ENCODE measurements at regions not wholly inside any gene's neighbourhood (a gene's known extent, or its start where the extent isn't known, plus 50 kb on each side); places are given as distances from the start of the nearest gene placed in this dataset.

GRCh38 chr4:184890499-184890898 lies 64.7 kb upstream of the ACSL1 start:
- intact Hi-C loops (cut with DNase I), result no loop called here
- H3K27ac ChIP-seq, result no peak overlapping the region
- H3K27me3 ChIP-seq, result no peaks in the 10 kb centered on the region
- no peak for DNase-seq
- H3K9me3 ChIP-seq (replicated peaks in 1 of 3), result no peaks in the 10 kb centered on the region
- no peaks in the 10 kb centered on the region for H3K36me3 ChIP-seq (replicated peaks in 1 of 2)
- TF ChIP-seq POLR2A (IDR thresholded peaks at IDR 0.05) (no peak), CTCF (IDR thresholded peaks at IDR 0.05) (no peak)
- 54 to 59% (median 59%) methylated on average over 5 of the region's 5 CpGs for WGBS, 4 donors
- no peak overlapping the region for H3K4me3 ChIP-seq
- H3K4me1 ChIP-seq (replicated peaks in 1 of 2), result no peaks in the 10 kb centered on the region

- 83 to 100% (median 97%) methylated on average over 2 of the region's 2 CpGs for WGBS, 4 donors
- DNase-seq, result no peak
- intact Hi-C loops (cut with DNase I), result no loop called here
- no peak overlapping the region for H3K4me3 ChIP-seq
- H3K27me3 ChIP-seq, result no peaks in the 10 kb centered on the region
- H3K27ac ChIP-seq, result no peak overlapping the region
- TF ChIP-seq CTCF (IDR thresholded peaks at IDR 0.05) (no peak), POLR2A (IDR thresholded peaks at IDR 0.05) (no peak)
- H3K9me3 ChIP-seq (replicated peaks in 1 of 3), result no peaks in the 10 kb centered on the region
- no peaks in the 10 kb centered on the region for H3K36me3 ChIP-seq (replicated peaks in 1 of 2)
- H3K4me1 ChIP-seq (replicated peaks in 1 of 2), result no peaks in the 10 kb centered on the region
Measured at GRCh38 chr4:184891816-184892397, 66.1 kb upstream of the ACSL1 start.

GRCh38 chr4:184892999-184893398 lies 67.2 kb upstream of the ACSL1 start:
- H3K9me3 ChIP-seq (replicated peaks in 1 of 3), result no peaks in the 10 kb centered on the region
- intact Hi-C loops (cut with DNase I), result no loop called here
- 81 to 89% (median 83%) methylated on average over 3 of the region's 3 CpGs for WGBS, 4 donors
- H3K4me1 ChIP-seq (replicated peaks in 1 of 2), result no peaks in the 10 kb centered on the region
- DNase-seq, result no peak
- no peaks in the 10 kb centered on the region for H3K27me3 ChIP-seq
- H3K36me3 ChIP-seq (replicated peaks in 1 of 2), result no peaks in the 10 kb centered on the region
- no peak overlapping the region for H3K4me3 ChIP-seq
- no peak overlapping the region for H3K27ac ChIP-seq
- TF ChIP-seq POLR2A (IDR thresholded peaks at IDR 0.05), result no peak
- TF ChIP-seq CTCF (IDR thresholded peaks at IDR 0.05), result no peak

GRCh38 chr4:184893801-184894571 lies 68.2 kb upstream of the ACSL1 start:
- Histone ChIP-seq H3K9me3 (replicated peaks in 1 of 3) (no peaks in the 10 kb centered on the region), H3K27ac (no peak overlapping the region), H3K36me3 (replicated peaks in 1 of 2) (no peaks in the 10 kb centered on the region), H3K27me3 (no peaks in the 10 kb centered on the region), H3K4me1 (replicated peaks in 1 of 2) (no peaks in the 10 kb centered on the region), H3K4me3 (no peak overlapping the region)
- 76 to 81% (median 78%) methylated on average over 10 of the region's 10 CpGs for WGBS, 4 donors
- no peak for DNase-seq
- intact Hi-C loops (cut with DNase I), result no loop called here
- no peak for TF ChIP-seq CTCF (IDR thresholded peaks at IDR 0.05)
- no peak for TF ChIP-seq POLR2A (IDR thresholded peaks at IDR 0.05)
